Stimulated activated CD4-positive, alpha-beta T cell treated with anti-CD3 and anti-CD28 coated beads, Interleukin-2, amount 100 ng/mL, for 24 hours (primary cell): ENCODE measurements at regions not wholly inside any gene's neighbourhood (a gene's known extent, or its start where the extent isn't known, plus 50 kb on each side); places are given as distances from the start of the nearest gene placed in this dataset.
"Not testable (repeated sequence)": the region's sequence is repeated elsewhere in the genome, so short reads cannot be mapped to it uniquely, and the experiment has no call there.

Experiments
- DNase-seq, 2 donors: peaks; one replicate each; pipeline ENCODE4 v3.0.0-alpha.2; 2020

- DNase-seq = no peak
These were observed 185.2 kb upstream of the TBX3 start for GRCh38 chr12:114868995-114869834.

DNA sequence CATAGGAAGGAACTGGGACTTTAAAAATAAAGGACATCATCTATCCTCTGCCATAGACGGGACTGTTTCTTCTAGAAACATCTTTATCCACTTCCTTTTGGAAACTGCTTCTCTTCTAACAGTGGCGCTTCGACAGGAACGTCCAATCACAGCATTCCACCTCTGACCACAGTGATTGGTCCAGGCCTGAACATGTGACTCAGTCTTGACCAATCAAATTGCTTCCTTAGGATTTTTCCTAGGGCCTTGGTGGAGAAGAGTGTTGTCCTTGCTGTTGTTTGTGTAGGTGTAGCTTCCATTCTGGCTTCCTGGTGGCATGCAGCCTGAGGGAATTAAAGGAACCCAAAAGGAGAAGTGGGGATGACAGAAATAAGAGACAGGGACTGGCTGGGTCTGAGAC lies 182.4 kb upstream of the TBX3 start:
- no peak for DNase-seq

DNA sequence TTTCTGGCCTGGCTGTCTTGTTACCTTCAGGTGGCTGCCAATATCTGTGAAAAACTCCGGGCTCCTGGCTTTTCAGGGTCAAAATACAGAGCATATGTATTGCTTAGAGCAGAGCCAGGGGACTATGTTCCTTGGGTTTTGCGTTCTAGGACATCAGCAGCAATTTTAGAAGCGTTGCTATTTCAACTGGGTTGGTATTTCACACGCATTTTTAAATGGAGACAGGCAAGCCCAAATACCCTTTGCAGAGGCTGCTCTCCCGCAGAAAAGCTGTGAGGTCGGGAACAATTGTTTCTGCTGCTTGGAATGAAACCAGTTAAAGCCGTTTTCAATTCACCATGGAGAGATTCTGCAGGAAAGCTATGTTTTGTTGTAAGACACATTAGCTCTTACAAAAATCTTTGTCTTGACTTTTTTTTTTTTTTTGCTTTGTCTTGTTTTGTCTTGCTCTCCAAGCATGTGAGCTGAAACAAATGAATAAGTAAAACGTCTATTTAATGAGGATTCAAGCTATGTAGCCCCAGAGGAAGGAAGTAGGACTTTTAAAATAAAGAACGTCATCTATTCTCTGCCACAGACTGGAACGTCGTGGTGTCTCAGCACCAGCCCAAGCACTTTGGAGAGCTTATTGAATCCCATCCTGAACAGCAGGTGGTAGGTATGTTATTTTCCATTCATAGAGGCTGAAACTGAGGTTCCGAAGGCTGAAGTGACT lies 181.0 kb upstream of the TBX3 start:
- no peak for DNase-seq

- DNase-seq = no peak
These were observed 179.9 kb upstream of the TBX3 start for GRCh38 chr12:114863911-114864310.

- DNase-seq = no peak
These were observed 177.0 kb upstream of the TBX3 start for GRCh38 chr12:114860969-114861368.

DNA sequence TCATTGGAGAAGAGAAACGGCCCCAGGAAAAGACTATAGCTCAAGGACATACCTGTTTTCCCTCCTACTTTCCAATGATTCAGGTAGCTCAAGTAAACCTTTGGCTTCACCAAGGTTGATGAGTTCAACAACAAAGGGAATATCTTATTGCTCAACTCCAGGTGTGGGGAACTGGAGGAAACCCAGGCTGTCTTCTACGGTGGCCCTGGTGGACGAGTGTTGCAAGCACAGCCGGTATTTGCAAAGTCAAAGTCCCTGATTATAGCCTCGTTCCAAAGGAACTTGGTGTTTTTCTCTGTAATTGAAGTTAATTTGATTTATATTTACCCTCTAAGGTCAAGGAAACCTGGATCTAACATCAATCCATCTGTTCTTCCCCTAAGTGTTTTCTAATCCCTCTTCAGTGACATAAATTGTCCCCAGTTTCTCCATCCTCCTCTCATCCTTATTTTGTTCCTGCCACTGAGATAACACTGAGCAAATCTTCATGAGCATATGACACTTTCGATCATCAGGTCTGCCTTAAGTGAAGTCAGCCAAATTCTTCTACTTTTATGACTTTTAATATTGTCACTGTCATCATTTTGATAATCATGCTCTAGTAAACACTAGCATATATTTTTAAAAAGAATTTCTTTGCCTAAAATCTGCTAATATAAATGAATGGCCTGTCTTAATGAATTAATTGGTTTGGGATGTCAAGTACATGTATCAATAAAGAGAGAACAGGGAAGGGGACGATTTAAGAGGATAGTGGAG lies 174.6 kb upstream of the TBX3 start:
- DNase-seq = no peak

GRCh38 chr12:114855678-114856077 lies 171.7 kb upstream of the TBX3 start:
- no peak for DNase-seq

DNA sequence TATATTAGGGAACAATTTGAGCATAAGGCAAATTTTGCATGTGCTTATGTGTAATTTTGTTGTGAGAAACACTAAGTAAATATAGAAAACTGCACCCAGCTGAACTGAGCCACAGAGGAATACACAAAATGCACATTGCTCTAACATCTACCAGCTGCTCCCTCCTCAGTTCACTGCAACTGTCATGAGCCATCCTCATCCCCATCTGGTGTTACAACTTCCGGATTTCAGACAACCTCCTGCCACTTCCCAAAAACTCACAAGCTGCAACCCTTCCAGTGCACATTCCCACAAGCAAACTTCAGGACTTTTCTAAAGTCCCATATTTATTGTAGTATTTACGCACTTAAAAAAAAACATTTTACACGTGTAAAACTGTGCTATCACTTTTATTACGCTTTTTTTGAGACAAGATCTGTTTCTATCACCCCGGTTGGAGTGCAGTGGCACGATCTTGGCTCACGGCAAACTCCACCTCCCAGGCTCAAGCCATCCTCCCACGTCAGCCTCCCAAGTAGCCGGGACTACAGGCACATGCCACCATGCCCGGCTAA lies 169.1 kb upstream of the TBX3 start:
- no peak for DNase-seq

- DNase-seq = no peak
These were observed 168.0 kb upstream of the TBX3 start for GRCh38 chr12:114851981-114852380.

GRCh38 chr12:114850661-114851275 lies 166.8 kb upstream of the TBX3 start:
- no peak for DNase-seq

GRCh38 chr12:114848666-114849065 lies 164.7 kb upstream of the TBX3 start:
- no peak for DNase-seq

- DNase-seq = no peak
These were observed 163.6 kb upstream of the TBX3 start for GRCh38 chr12:114847441-114848035.

DNA sequence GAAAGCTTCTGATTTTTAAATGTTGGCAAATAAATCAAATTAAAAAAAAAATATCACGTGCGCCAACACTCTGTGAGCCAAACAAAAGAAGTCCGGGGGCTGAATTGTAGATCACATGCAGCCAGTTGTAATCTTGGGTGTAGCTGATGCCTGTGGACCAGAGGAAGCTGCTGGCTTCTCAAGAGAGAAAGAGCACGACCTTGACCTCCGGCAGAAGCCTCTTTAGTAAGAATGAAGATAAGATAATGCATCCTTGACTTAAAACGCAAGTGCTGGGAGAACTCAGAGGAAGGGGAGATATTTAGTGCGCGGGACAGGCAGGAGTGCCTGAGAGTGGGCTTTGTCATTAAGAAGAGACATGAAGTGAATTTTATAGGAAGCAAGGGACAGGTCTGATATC lies 162.8 kb upstream of the TBX3 start:
- DNase-seq = no peak

GRCh38 chr12:114841557-114842251 lies 157.7 kb upstream of the TBX3 start:
- no peak for DNase-seq

- DNase-seq = no peak
These were observed 154.5 kb upstream of the TBX3 start for GRCh38 chr12:114838480-114838879.

DNA sequence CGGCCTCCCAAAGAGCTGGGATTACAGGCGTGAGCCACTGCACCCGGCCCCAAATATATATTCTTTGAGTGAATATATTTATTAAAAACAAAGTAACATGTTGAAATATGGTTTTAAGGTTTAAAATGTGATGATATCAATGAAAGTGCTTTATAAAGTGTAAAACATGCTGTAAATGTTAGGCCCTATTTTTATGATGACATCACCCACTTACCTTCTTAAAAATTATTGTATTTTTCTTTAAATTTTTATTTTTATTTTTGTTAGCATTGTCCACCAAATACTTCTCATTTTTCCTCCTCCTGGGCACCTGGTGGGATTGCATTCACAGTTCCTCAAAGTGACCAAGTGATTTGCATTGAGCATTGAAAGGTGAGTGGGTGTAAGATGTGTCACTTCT lies 152.6 kb upstream of the TBX3 start:
- DNase-seq = no peak

DNA sequence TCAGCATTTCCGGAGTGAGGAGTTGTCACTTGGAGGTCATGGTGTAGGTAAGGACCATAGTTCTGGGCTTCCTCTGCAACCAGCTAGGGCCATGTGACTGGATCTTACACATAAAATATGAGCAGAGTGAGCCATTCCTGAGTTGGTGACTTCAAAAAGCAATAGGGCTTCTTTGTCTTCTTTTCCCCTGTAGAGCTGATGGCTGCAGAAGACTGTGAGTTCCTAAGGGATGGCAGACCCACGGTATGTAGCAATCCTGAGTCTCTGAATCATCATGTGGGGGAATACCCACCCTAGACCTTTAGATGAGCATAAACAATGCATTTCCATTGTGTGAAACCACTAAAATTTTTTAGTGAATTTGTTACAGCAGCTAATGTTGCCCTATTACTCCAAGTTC lies 151.1 kb upstream of the TBX3 start:
- no peak for DNase-seq

DNA sequence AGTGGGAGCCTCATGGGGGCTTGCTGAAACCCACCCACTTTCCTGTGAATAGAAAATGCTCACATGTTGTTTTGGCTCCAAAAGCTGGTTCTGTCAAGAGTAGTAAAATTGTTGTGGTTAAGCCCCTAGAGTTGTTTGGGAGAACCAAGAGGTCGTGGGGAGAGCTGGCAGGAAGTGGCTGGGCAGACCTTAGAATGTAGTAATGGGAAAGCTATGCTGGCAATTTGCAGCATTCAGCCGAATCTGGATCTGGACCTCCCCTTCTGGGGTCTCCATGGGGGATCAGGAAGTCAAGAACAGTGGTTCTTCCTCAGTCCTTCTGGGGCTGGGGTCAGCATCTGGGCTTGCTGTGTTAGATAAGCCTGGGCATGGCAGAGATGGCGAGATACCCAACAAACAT lies 150.6 kb upstream of the TBX3 start:
- no peak for DNase-seq

DNA sequence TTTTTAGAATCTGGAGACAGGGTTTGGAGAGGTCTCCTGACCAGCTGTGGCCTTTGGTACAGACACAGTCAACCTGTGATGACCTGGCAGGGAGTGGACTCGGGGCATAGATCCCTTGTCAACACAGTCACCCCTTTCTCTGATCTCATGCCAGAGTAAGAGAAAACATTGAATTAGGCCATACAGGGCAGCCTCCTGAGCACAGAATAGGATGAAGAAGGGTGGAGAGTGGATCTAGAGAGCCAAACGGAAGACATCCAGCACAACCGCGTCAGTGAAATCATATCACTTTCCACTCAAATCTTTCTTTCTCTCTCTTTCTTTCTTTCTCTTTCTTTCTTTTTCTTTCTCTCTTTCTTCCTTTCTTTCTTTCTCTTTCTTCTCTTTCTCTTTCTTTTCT lies 145.9 kb upstream of the TBX3 start:
- DNase-seq = no peak

- not testable (repeated sequence) for DNase-seq
These were observed 145.3 kb upstream of the TBX3 start for GRCh38 chr12:114829244-114829643.

GRCh38 chr12:114827461-114827860 lies 143.5 kb upstream of the TBX3 start:
- no peak for DNase-seq

DNA sequence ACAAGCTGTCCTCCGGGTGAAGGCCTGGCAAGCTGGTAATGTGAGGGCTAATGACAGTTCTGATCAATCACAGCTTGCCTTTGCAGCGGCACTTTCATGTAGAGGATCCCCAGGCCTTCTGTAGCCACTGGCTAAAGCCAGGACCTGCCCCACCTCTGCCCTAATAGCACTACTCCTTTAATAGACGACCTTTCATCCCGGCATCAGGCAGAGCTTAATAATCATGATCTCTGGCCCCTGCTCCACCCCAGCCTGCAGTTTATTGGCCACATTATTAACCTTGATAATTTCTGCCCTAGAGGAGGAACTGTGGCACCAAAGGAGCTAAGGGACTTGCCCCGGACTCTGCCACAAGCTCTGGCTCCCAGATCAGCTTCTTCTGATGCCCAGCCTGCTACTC lies 142.3 kb upstream of the TBX3 start:
- no peak for DNase-seq
